ENCODE measurements at regions not wholly inside any gene's neighbourhood (a gene's known extent, or its start where the extent isn't known, plus 50 kb on each side); places are given as distances from the start of the nearest gene placed in this dataset.

DNA sequence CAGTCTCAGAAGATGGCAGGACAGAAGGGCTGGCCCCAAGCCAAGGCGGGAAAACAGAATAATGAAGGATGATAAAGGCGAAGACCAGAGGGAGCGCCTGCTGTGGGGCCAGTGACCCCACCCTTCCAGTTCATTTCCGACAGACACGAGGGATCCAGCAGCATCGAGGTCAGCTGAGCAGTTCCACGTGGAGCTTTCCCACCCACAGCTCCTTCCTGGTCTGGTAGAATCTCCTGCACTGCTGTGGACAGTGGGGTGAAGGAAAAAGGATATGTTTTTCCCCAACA, 265.9 kb upstream of the VLDLR start:
- TF ChIP-seq, protein P1, sequence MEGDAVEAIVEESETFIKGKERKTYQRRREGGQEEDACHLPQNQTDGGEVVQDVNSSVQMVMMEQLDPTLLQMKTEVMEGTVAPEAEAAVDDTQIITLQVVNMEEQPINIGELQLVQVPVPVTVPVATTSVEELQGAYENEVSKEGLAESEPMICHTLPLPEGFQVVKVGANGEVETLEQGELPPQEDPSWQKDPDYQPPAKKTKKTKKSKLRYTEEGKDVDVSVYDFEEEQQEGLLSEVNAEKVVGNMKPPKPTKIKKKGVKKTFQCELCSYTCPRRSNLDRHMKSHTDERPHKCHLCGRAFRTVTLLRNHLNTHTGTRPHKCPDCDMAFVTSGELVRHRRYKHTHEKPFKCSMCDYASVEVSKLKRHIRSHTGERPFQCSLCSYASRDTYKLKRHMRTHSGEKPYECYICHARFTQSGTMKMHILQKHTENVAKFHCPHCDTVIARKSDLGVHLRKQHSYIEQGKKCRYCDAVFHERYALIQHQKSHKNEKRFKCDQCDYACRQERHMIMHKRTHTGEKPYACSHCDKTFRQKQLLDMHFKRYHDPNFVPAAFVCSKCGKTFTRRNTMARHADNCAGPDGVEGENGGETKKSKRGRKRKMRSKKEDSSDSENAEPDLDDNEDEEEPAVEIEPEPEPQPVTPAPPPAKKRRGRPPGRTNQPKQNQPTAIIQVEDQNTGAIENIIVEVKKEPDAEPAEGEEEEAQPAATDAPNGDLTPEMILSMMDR (IDR thresholded peaks at IDR 0.05; ENCODE audit: low read depth, low read length) = no peak
- TF ChIP-seq EZH2phosphoT487 (IDR thresholded peaks at IDR 0.05; ENCODE audit: low read depth) = no peak

Data from OCI-LY3 (cell line).